ENCODE measurements at regions not wholly inside any gene's neighbourhood (a gene's known extent, or its start where the extent isn't known, plus 50 kb on each side); places are given as distances from the start of the nearest gene placed in this dataset.

DNA sequence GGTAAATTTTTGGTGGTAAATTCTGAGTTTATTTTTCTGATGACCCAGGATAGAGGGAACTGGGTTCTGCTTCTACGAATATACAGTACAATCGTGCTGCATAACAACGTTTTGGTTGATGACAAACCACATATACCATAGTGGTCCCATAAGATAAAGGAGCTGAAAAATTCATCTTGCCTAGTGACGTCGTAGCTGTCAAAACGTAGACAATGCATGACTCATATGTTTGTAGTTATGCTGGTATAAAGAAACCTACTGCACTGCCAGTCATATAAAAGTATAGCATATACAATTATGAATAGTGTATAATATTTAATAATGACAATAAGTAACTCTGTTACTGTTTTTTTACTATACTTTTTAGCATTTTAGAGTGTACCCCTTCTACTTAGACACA, 244.0 kb downstream of the GAS1 start:
- H3K27ac ChIP-seq: no peak overlapping the region
- 66% methylated on average over 6 of the region's 6 CpGs for whole genome bisulfite sequencing (ENCODE audit: low lambda C conversion rate, missing lambda C conversion rate)
- no peaks in the 10 kb centered on the region for H4K20me1 ChIP-seq (ENCODE audit: insufficient read depth, poor library complexity, severe bottlenecking)
- no peak overlapping the region for H3K4me3 ChIP-seq
- no peak overlapping the region for H2AFZ ChIP-seq
- H3K9me2 ChIP-seq (replicated peaks; ENCODE audit: insufficient read depth): no peaks in the 10 kb centered on the region
- H3K27me3 ChIP-seq: no peaks in the 10 kb centered on the region
- DNase-seq (ENCODE audit: low spot score): no peak
- no peaks in the 10 kb centered on the region for H3K79me2 ChIP-seq
- H3K36me3 ChIP-seq (replicated peaks; ENCODE audit: insufficient read depth, low read depth): no peaks in the 10 kb centered on the region
- peaks cover 15% of the 10 kb centered on the region for H3K4me1 ChIP-seq (ENCODE audit: insufficient read depth)
- H3K4me2 ChIP-seq: peak overlapping the region; percentile 13
- TF ChIP-seq, protein P1, sequence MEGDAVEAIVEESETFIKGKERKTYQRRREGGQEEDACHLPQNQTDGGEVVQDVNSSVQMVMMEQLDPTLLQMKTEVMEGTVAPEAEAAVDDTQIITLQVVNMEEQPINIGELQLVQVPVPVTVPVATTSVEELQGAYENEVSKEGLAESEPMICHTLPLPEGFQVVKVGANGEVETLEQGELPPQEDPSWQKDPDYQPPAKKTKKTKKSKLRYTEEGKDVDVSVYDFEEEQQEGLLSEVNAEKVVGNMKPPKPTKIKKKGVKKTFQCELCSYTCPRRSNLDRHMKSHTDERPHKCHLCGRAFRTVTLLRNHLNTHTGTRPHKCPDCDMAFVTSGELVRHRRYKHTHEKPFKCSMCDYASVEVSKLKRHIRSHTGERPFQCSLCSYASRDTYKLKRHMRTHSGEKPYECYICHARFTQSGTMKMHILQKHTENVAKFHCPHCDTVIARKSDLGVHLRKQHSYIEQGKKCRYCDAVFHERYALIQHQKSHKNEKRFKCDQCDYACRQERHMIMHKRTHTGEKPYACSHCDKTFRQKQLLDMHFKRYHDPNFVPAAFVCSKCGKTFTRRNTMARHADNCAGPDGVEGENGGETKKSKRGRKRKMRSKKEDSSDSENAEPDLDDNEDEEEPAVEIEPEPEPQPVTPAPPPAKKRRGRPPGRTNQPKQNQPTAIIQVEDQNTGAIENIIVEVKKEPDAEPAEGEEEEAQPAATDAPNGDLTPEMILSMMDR (IDR thresholded peaks at IDR 0.05; ENCODE audit: poor library complexity): no peak
- TF ChIP-seq EZH2phosphoT487 (IDR thresholded peaks at IDR 0.05; ENCODE audit: low read depth, severe bottlenecking, unreplicated experiment): no peak
- TF ChIP-seq EZH2 (IDR thresholded peaks at IDR 0.05; ENCODE audit: borderline replicate concordance): no peak
- H3K9me3 ChIP-seq (ENCODE audit: low read depth): no peaks in the 10 kb centered on the region

DNA sequence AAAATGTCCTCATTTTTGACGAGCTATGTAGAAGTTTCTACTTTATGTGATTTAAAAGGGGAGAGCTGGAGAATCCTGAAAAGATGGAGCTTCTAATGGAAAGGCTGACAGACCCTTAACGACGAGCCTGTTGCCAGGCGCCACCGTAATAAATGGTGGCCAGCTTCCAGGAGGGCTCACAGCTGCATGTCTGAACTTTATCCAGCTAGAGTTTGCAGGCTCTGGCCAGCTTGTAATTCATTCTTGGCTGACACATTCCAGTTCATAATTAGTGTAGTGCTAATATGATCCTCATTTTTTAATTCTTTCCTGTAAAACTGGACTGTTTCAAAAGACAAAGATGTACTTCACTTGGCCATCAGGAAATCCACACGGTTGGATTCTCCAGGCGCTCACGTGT, 246.7 kb downstream of the GAS1 start:
- Histone ChIP-seq H2AFZ (no peak overlapping the region), H3K9me3 (ENCODE audit: low read depth) (no peaks in the 10 kb centered on the region), H4K20me1 (ENCODE audit: insufficient read depth, poor library complexity, severe bottlenecking) (no peaks in the 10 kb centered on the region), H3K36me3 (replicated peaks; ENCODE audit: insufficient read depth, low read depth) (no peaks in the 10 kb centered on the region), H3K79me2 (no peaks in the 10 kb centered on the region), H3K4me2 (peak overlapping the region; percentile 49), H3K4me3 (no peak overlapping the region), H3K4me1 (ENCODE audit: insufficient read depth) (peaks cover 15% of the 10 kb centered on the region), H3K27ac (peak overlapping the region; percentile 3), H3K27me3 (no peaks in the 10 kb centered on the region), H3K9me2 (replicated peaks; ENCODE audit: insufficient read depth) (no peaks in the 10 kb centered on the region)
- TF ChIP-seq EZH2phosphoT487 (IDR thresholded peaks at IDR 0.05; ENCODE audit: low read depth, severe bottlenecking, unreplicated experiment): no peak
- TF ChIP-seq, protein P1 (IDR thresholded peaks at IDR 0.05; ENCODE audit: poor library complexity): no peak
- peak; percentile 28 for DNase-seq (ENCODE audit: low spot score)
- 52% methylated on average over 8 of the region's 8 CpGs for WGBS (ENCODE audit: low lambda C conversion rate, missing lambda C conversion rate)

DNA sequence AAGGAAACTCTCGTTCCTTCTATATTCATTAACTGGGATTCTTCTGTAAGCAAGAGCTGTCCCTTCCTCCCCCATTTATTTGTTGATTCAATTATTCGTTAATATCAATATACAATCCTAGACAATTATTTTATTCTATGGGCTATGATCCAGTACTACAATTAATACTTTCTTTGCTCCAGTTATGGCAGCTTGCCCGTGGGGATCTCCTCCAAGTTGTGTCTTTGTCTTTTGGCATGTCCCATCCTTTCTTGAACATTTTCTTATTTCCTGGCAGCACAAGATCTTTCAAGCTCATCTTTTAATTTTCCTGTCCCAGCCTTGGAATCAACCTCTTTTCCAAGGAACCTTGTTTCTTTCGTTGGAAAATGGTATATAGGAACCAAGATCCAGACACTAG, 249.3 kb downstream of the GAS1 start:
- Histone ChIP-seq H3K9me2 (replicated peaks; ENCODE audit: insufficient read depth) (no peaks in the 10 kb centered on the region), H3K36me3 (replicated peaks; ENCODE audit: insufficient read depth, low read depth) (no peaks in the 10 kb centered on the region), H4K20me1 (ENCODE audit: insufficient read depth, poor library complexity, severe bottlenecking) (no peaks in the 10 kb centered on the region), H3K9me3 (ENCODE audit: low read depth) (no peaks in the 10 kb centered on the region), H3K79me2 (no peaks in the 10 kb centered on the region), H3K4me1 (ENCODE audit: insufficient read depth) (peaks cover 9% of the 10 kb centered on the region), H3K4me3 (no peak overlapping the region), H3K27ac (no peak overlapping the region), H3K27me3 (no peaks in the 10 kb centered on the region), H3K4me2 (no peak overlapping the region), H2AFZ (no peak overlapping the region)
- no peak for DNase-seq (ENCODE audit: low spot score)
- TF ChIP-seq EZH2 (IDR thresholded peaks at IDR 0.05; ENCODE audit: borderline replicate concordance) (no peak), EZH2phosphoT487 (IDR thresholded peaks at IDR 0.05; ENCODE audit: low read depth, severe bottlenecking, unreplicated experiment) (no peak)
- TF ChIP-seq, protein P1 (IDR thresholded peaks at IDR 0.05; ENCODE audit: poor library complexity): no peak
- 87% methylated on average over 4 of the region's 4 CpGs for WGBS (ENCODE audit: low lambda C conversion rate, missing lambda C conversion rate)

DNA sequence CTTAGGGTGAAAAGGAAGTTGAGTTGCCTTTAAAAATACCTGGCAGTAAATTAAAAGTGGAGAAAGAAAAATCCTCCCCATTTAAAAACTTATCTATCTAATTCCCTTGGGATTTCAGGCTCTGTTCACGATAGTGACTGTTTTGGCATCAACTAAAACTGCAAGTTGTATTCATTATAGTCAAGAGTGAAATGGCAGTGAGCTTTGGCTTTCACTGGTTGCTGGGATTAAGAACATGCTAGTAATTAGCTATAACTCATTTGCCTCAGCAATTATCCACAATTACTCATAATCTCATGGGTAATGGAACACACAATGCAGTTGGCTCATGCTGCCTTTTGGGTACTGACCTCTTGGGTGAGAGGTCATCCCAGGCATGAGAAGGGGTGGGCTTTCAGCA, 250.1 kb downstream of the GAS1 start:
- H3K4me1 ChIP-seq (ENCODE audit: insufficient read depth): peaks cover 9% of the 10 kb centered on the region
- no peak overlapping the region for H3K4me3 ChIP-seq
- H3K27ac ChIP-seq: no peak overlapping the region
- no peak overlapping the region for H2AFZ ChIP-seq
- 54% methylated on average over 1 of the region's 1 CpG for WGBS (ENCODE audit: low lambda C conversion rate, missing lambda C conversion rate)
- H4K20me1 ChIP-seq (ENCODE audit: insufficient read depth, poor library complexity, severe bottlenecking): no peaks in the 10 kb centered on the region
- no peaks in the 10 kb centered on the region for H3K9me2 ChIP-seq (replicated peaks; ENCODE audit: insufficient read depth)
- no peaks in the 10 kb centered on the region for H3K79me2 ChIP-seq
- H3K27me3 ChIP-seq: no peaks in the 10 kb centered on the region
- TF ChIP-seq, protein P1 (IDR thresholded peaks at IDR 0.05; ENCODE audit: poor library complexity): no peak
- TF ChIP-seq EZH2 (IDR thresholded peaks at IDR 0.05; ENCODE audit: borderline replicate concordance) (no peak), EZH2phosphoT487 (IDR thresholded peaks at IDR 0.05; ENCODE audit: low read depth, severe bottlenecking, unreplicated experiment) (no peak)
- no peak for DNase-seq (ENCODE audit: low spot score)
- H3K9me3 ChIP-seq (ENCODE audit: low read depth): no peaks in the 10 kb centered on the region
- H3K4me2 ChIP-seq: no peak overlapping the region
- no peaks in the 10 kb centered on the region for H3K36me3 ChIP-seq (replicated peaks; ENCODE audit: insufficient read depth, low read depth)

Measured in hepatocyte (in vitro differentiated cells).